Activated CD4-positive, alpha-beta T cell treated with anti-CD3 and anti-CD28 coated beads, Interleukin-2, amount 50 U/mL, for 16 hours (primary cell): ENCODE measurements at regions not wholly inside any gene's neighbourhood (a gene's known extent, or its start where the extent isn't known, plus 50 kb on each side); places are given as distances from the start of the nearest gene placed in this dataset.

Source experiments
- DNase-seq: peaks from one replicate; pipeline ENCODE4 v3.0.0-alpha.2; 2020

DNA sequence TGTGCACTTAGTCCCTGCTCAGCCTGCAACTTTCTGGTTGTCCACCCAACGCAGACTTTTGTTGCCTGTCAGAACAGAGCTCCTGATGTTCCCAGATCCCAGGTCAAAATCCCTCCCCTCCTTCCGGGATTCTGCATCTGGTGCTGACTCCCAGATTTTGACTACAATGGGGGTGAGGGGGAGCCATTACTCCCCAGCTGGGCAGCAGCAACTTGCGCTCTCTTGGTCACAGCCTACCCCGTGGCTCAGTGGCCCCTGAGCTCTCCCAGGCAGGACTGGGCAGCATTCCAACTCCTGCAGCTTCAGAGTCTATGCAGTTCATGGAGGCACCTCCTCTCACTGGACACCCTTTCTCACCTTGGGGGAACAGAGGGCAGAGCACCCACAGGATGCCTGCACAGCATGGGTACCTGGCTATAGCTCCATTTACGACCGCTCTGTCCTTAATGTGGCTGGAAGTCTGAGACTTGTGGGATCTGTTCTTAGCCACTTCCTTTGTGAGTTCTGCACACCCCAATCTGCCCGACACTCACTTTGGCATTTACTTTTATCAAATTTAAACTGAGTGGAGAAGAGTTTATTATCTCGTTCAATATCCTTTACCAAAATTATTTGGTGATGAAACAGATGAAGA is 545.5 kb upstream of the MGMT start:
- no peak for DNase-seq

DNA sequence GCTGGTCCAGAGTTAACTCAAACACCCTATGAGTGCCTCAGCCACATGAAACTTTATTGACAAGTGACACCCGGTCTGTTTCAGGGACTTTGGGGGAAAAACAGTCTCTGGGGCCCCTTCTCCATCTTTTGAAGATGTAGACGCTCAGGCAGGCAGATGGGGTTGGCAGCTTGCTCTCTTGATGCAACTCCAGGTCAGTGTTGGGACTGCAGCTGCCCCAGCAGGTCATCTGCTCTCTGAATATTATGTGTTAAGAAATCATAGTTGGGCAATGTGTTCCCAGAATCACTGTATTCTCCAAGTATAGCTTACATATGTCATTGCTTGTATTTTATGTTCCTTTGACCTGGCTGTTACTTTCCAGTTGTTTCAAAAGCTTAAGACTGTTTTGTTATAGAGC is 544.9 kb upstream of the MGMT start:
- no peak for DNase-seq

- DNase-seq, result no peak
Observed at GRCh38 chr10:128922619-128923196, 544.3 kb upstream of the MGMT start.

- no peak for DNase-seq
Observed at GRCh38 chr10:128924918-128925317, 542.1 kb upstream of the MGMT start.

GRCh38 chr10:128926711-128927110 is 540.3 kb upstream of the MGMT start:
- no peak for DNase-seq

DNA sequence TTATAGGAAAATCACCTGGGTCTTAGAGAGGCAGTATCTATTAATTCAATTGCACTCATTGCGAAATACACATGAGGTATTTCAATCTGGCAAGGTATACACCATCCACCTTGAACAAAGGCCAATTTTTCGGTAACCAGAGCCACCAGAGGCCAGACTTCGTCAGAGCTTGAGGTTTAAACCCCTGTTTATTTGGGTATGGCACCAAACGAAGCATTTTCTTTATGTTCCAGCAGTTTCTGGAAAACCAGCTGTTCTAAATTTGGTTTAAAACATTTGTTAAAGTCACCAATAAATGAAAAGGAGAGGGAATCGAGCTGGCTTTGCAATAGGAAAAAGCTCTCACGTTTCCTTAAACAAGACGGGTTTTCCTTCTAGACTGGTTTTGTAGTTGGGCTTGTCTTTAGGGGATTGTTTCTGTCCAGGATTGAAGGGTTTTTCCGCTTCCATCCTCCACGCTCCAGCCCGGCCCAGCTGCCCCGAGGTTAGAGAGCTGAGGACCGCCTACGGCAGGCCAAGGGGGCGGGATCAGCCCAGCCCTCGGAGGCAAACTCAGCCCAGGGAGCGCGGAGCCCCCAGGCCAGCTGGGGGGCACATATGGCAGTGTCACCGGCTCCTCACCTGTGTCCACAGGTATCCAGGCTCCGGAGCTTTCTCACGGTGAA is 539.4 kb upstream of the MGMT start:
- DNase-seq, result no peak

DNA sequence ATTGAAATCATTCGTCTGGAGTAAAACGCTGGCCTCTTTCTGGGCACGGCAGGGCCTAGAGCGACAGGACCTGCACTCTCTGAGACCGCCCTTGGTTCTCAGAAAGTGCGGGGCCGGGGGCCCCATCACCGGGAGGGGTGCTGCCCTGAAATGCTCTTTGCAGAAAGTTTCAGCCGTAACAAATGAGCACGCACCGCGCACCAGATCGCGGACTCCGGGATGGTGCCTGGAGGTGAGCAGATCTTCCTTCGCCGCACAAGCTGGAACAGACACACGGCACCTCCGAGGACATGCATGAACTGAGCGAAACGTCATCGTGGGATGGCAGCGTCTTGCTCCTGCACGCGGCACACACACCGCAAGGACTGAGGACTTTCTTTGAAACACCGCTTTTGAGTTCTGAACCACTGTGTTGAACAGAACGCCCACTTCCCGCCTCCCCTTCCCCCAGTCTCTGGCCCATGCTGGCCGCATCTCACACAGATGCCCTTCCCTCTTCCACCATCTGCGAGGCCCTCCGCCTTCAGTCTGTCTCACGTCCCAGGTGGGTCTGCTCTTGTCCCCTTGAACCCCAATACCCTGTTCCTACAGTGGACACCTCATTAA is 538.7 kb upstream of the MGMT start:
- DNase-seq, result no peak

GRCh38 chr10:128929131-128929530 is 537.9 kb upstream of the MGMT start:
- DNase-seq, result no peak

- no peak for DNase-seq
Observed at GRCh38 chr10:128929767-128930166, 537.3 kb upstream of the MGMT start.

- DNase-seq, result no peak
Observed at GRCh38 chr10:128930515-128930914, 536.5 kb upstream of the MGMT start.

- no peak for DNase-seq
Observed at GRCh38 chr10:128932071-128932820, 534.8 kb upstream of the MGMT start.

- DNase-seq, result no peak
Observed at GRCh38 chr10:128934492-128934891, 532.5 kb upstream of the MGMT start.

DNA sequence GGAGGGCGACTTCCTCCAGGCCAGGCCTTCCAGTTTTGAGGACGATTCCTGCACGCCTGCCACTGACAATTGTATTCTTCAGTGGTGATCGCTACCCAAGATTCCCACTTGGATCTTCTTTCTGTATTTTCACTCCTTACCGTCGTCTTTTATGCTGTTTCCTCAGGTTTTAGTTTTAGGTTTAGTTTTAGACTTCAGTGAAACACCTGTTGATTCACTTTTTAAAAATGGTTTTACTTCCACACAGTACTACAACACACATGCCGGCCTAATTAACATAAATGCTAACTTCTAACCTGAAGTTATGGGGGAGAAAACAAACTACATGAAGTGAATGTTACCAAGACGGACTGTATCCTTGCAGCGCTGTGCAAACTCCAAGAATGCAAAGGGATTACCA is 530.6 kb upstream of the MGMT start:
- DNase-seq, result no peak

GRCh38 chr10:128938558-128938957 is 528.5 kb upstream of the MGMT start:
- no peak for DNase-seq

- DNase-seq, result no peak
Observed at GRCh38 chr10:128940081-128940480, 527.0 kb upstream of the MGMT start.

GRCh38 chr10:128943111-128943510 is 523.9 kb upstream of the MGMT start:
- DNase-seq, result no peak

GRCh38 chr10:128945398-128945797 is 521.6 kb upstream of the MGMT start:
- no peak for DNase-seq

DNA sequence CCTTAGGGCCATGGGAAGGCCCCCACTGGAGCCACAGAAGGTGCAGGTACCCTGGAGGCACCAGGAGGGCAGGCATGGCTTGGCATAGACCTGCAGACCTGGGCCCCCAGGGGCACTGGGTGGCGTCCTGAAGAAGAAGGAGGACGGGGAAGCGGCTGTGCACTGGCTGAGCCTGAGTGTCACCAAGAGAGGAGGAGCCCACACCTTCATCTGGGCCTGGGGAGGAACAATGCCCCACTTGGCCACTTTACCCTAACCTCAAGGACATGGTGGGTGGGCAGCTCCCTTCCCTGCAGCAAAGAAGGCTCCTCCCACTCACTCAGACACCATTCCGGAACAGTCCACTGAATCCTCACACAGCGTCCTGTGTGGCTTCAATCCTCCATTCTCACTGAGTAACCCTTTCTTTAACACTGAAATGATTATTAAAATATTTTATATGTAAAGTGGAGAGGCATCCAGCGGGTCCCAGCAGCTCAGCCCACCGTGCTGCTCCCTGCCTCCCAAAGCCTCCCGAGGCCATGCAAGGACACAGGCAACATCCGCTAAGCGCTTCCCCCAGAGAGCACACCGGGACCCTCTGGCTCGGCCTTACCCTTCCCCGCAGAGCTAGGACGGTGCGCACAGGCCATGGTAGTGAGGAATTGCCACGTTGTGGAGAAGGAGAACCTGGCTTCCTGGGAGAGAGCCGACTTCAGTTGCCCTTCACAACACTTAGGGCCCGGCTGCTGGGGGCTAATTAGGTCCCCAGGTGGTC is 516.7 kb upstream of the MGMT start:
- no peak for DNase-seq

DNA sequence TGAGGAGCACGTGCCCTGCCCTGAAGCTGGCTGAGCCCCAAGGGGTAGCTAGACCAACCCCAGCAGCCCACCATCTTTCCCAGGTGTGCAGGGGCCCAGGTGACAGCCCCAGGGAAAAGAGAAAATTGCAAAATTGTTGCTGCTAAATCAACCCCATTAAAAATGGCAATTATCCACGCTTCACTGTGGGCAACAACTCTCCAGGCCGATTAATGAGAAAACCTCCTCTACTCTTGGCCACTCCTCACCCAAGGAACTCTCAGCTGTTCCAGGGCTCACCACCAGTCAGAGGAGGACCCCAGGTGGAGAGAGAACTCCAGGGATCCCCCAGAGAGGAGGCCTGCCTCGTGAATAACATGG is 516.1 kb upstream of the MGMT start:
- no peak for DNase-seq

GRCh38 chr10:128952856-128953255 is 514.2 kb upstream of the MGMT start:
- DNase-seq, result no peak

DNA sequence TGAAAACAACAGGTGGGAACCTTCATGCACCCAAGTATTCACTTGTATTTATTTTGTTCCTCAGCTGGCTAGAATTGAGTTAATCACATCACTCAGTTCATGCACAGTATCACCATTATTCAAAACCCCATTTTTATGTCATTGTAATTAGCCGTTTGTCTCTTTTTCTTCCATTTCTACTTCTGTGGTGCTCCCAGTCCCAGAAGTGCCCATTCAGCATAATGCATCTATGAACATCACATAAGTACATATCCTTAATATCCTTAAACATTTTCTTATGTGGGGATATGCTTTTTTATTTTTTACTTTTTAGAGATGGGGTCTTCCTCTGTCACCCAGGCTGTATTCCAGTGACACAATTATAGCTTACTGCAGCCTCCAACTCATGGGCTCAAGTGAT is 510.9 kb upstream of the MGMT start:
- DNase-seq, result no peak

GRCh38 chr10:128957221-128957620 is 509.8 kb upstream of the MGMT start:
- DNase-seq, result no peak
